Loucy (cell line): ENCODE measurements at regions not wholly inside any gene's neighbourhood (a gene's known extent, or its start where the extent isn't known, plus 50 kb on each side); places are given as distances from the start of the nearest gene placed in this dataset.

Experiments
- EZH2phosphoT487 ChIP-seq: fragments of 200-600 bp; IDR thresholded peaks from 2 replicates; pipeline ENCODE4 v1.6.1; 2018; ENCODE audit warnings: antibody characterized with exemption, mild to moderate bottlenecking, moderate library complexity, borderline replicate concordance
- TF ChIP-seq, protein P1 (sequence below): fragments of 200-600 bp; sonication (generic); conservative IDR thresholded peaks from 2 replicates; pipeline ENCODE4 v1.5.1; 2014; ENCODE audit warnings: mild to moderate bottlenecking, antibody characterized with exemption, low read length

- TF ChIP-seq, protein P1, sequence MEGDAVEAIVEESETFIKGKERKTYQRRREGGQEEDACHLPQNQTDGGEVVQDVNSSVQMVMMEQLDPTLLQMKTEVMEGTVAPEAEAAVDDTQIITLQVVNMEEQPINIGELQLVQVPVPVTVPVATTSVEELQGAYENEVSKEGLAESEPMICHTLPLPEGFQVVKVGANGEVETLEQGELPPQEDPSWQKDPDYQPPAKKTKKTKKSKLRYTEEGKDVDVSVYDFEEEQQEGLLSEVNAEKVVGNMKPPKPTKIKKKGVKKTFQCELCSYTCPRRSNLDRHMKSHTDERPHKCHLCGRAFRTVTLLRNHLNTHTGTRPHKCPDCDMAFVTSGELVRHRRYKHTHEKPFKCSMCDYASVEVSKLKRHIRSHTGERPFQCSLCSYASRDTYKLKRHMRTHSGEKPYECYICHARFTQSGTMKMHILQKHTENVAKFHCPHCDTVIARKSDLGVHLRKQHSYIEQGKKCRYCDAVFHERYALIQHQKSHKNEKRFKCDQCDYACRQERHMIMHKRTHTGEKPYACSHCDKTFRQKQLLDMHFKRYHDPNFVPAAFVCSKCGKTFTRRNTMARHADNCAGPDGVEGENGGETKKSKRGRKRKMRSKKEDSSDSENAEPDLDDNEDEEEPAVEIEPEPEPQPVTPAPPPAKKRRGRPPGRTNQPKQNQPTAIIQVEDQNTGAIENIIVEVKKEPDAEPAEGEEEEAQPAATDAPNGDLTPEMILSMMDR, result no peak
- no peak for TF ChIP-seq EZH2phosphoT487
Measured at GRCh38 chr9:129457325-129457779, 163.5 kb downstream of the C9orf50 start.
